GM19035 (cell line): ENCODE measurements at regions not wholly inside any gene's neighbourhood (a gene's known extent, or its start where the extent isn't known, plus 50 kb on each side); places are given as distances from the start of the nearest gene placed in this dataset.

Experiments used
- ATAC-seq: cut with Tn5 transposase; IDR thresholded peaks from one replicate; pipeline ENCODE4 v1.9.1; 2021; ENCODE audit not compliant: unreplicated experiment

DNA sequence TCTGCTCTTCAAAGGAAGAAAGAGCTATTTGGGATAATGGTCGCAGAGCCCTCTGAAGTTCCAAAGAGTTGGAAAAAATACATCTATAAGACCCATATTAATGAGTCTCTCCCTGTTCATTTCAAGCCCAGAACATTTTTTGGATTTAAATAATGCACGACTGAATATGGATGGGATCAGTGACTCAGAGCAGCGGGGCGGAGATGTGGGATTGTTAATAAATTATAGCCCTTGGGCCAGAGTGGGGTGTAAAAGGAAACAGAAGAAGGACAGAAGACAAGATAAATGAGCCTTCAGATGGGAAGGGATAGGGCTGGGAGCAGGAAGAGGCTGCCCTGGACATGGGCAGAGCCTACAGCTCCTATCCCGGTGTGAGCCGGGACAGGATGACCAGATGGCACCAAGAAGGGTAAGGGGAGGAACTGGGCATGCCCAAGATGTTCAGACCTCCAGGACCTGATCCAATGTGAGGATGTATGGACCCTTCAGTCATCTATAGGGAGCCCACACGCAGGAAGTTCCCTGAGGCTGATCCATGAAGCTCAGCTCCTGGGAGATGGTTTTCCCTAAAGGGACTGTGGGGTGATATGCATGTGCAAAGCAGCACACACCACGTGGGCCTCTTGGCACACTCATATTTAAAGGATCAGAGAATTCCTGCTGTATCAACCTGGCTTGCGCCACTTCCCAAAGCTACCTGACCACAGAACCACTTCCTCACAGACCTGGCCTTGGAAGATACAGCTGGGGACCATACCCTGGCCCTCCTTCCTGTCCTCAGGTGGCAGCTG lies 96.1 kb upstream of the PLXNA4 start:
- no peak for ATAC-seq

GRCh38 chr7:132666774-132667172 lies 90.5 kb upstream of the PLXNA4 start:
- no peak for ATAC-seq

- ATAC-seq = no peak
Observed at GRCh38 chr7:132666071-132666773, 90.0 kb upstream of the PLXNA4 start.

GRCh38 chr7:132656846-132657776 lies 80.8 kb upstream of the PLXNA4 start:
- ATAC-seq = no peak

- ATAC-seq = no peak
Observed at GRCh38 chr7:132656341-132656740, 80.1 kb upstream of the PLXNA4 start.

- no peak for ATAC-seq
Observed at GRCh38 chr7:132655131-132655727, 79.0 kb upstream of the PLXNA4 start.

DNA sequence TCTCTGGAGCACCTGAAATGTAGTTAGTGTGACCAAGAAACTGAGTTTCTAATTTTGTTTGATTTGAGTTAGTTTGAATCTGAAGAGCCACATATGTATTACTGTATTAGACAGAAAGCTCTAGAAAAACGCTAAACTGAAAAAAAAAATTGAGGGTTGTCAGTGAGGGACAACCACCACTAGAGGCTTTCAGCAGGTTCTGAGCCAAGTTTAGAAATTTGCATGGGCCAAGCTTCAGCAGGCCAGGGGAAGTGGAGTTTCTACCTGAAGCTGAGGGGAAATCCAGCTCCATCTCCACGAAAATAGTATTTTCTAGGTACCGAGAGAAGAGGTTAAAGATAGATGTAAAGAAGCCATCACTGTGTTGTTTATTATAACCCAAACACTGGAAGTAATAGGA lies 77.9 kb upstream of the PLXNA4 start:
- ATAC-seq = peak; percentile 61

DNA sequence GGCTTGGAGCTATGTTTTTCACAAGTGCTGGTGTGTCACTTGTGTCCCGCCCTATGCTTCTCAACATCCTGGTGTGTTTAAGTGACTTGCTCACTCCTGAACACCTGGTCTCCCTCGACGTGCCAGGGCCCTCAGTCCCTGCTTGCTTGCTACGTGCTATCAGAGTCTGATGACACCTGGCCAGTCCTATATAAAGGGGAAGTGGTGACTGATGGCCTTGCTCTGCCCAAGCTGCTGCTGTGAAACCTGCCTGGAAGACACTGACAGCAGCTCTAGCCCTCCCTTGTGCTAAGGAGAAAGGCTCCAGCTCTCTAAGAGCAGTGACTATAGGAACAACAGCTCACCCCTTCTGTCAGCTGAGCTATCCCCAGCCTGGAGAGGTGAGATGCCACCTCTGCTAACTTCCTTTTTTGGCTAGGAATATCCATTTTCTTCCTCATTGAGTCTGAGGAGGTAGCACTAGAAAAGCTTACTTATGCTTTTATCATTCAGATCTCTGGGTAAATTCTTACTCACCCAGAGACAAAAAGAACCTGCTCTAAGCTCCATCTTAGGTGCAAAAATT lies 77.2 kb upstream of the PLXNA4 start:
- no peak for ATAC-seq

GRCh38 chr7:132652507-132652906 lies 76.2 kb upstream of the PLXNA4 start:
- no peak for ATAC-seq

GRCh38 chr7:132650498-132650897 lies 74.2 kb upstream of the PLXNA4 start:
- no peak for ATAC-seq

- ATAC-seq = no peak
Observed at GRCh38 chr7:132647311-132647710, 71.0 kb upstream of the PLXNA4 start.

- ATAC-seq = no peak
Observed at GRCh38 chr7:132646052-132646451, 69.8 kb upstream of the PLXNA4 start.

DNA sequence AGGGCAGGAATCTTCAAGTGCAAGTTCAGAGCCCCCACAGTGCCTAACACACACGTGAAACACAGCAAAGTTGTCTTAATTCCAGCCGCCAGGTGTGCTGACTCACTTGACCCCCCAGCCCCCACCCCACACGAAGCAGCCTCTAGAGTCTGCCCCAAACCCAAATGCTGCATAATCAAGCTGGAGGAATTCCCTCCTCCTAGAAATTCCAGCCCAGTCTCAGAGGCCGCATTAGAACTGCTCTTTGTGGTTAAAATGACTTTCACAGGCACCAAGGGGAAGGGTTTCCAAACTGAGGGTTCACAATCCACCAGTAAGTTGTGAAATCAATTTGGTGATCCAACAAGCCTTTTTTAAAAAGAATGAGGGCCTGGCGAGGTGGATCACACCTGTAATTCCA lies 67.0 kb upstream of the PLXNA4 start:
- no peak for ATAC-seq

GRCh38 chr7:132641238-132641637 lies 65.0 kb upstream of the PLXNA4 start:
- no peak for ATAC-seq

- ATAC-seq = no peak
Observed at GRCh38 chr7:132639983-132640382, 63.7 kb upstream of the PLXNA4 start.

DNA sequence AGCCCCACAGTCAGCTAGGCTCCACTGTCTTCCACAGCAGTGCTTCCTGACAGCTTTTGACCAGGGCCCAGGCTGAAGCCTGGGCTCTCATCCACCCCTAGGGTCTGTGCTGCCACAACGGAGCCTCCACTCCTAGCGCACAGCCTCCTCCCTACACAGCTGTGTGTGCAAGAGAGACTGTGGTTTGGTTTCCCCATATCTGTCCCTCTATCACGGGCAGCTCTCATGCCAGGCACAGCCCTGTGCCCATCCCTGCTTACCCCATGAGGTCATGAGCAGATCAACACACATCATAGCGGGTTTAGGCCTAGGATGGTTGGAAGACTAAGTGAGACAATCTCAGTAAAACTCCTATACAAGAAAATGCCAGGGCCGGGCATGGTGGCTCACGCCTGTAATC lies 61.7 kb upstream of the PLXNA4 start:
- no peak for ATAC-seq

GRCh38 chr7:132636581-132636980 lies 60.3 kb upstream of the PLXNA4 start:
- ATAC-seq = no peak

- no peak for ATAC-seq
Observed at GRCh38 chr7:132635127-132635526, 58.9 kb upstream of the PLXNA4 start.

DNA sequence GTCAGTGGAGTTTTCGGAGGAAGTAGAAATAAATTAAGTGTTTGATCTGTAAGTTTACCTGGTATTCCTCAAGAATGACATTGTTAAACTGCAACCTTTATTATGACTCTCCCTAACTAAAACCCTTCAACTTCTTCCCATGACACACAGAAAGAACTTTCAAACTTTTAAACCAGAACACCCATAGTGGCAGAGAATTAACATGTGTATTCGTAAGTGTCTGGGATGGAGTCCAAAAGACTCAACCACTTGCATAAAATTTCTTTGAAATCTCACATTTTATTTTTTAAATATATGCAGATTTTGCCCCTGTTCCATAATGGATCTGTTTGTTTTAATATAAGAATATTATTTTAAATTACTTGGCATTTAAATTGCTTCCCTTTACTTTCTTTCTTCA lies 54.6 kb upstream of the PLXNA4 start:
- no peak for ATAC-seq
